Stomach (tissue), 4 donors: ENCODE measurements at regions not wholly inside any gene's neighbourhood (a gene's known extent, or its start where the extent isn't known, plus 50 kb on each side); places are given as distances from the start of the nearest gene placed in this dataset.

Experiments used
- EP300 ChIP-seq: sonication (generic); formaldehyde crosslinking; IDR thresholded peaks from one replicate; pipeline ENCODE4 v1.6.1; 2017; ENCODE audit warnings: antibody characterized with exemption
- POLR2AphosphoS5 ChIP-seq, 3 donors: sonication (generic); formaldehyde crosslinking; IDR thresholded peaks; one replicate each; pipeline ENCODE4 v1.6.1; 2016; ENCODE audit warnings: antibody characterized with exemption in 3 of 3
- TF ChIP-seq, protein P1 (sequence below), 7 experiments: fragments of 450-650 bp in 4 of 7; fragments of 200-600 bp in 3 of 7; sonication (generic) in 3 of 7; IDR thresholded peaks; one replicate each; pipeline ENCODE4 v1.5.1; 2016 to 2019; ENCODE audit warnings: antibody characterized with exemption in 7 of 7, control low read depth in 2 of 7, mild to moderate bottlenecking in 1 of 7

DNA sequence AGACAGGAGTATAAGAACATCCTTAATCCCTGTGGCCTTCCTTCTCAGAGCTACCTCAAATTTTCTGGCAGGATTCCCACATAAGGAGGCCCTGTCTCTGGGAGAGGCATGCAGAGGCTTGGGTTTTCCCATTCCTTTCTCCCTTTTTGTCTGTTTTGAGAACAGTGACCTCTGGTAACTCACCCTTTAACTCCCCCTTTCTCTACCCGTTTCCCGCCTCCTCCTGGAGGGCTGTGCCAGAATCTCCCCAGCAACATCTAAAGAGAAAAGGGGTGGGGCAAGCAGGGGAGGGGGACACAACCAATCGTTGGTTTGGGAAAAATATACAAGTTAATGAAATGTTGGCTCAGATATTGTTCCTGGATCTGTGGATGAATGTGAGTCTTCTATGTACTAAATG lies 303.7 kb upstream of the IRS4 start:
- TF ChIP-seq, protein P1, sequence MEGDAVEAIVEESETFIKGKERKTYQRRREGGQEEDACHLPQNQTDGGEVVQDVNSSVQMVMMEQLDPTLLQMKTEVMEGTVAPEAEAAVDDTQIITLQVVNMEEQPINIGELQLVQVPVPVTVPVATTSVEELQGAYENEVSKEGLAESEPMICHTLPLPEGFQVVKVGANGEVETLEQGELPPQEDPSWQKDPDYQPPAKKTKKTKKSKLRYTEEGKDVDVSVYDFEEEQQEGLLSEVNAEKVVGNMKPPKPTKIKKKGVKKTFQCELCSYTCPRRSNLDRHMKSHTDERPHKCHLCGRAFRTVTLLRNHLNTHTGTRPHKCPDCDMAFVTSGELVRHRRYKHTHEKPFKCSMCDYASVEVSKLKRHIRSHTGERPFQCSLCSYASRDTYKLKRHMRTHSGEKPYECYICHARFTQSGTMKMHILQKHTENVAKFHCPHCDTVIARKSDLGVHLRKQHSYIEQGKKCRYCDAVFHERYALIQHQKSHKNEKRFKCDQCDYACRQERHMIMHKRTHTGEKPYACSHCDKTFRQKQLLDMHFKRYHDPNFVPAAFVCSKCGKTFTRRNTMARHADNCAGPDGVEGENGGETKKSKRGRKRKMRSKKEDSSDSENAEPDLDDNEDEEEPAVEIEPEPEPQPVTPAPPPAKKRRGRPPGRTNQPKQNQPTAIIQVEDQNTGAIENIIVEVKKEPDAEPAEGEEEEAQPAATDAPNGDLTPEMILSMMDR (IDR thresholded peaks at IDR 0.05) = no peak
- TF ChIP-seq EP300 = no peak
- TF ChIP-seq POLR2AphosphoS5 (IDR thresholded peaks at IDR 0.05) = no peak
